Chondrocyte (in vitro differentiated cells): ENCODE measurements at regions not wholly inside any gene's neighbourhood (a gene's known extent, or its start where the extent isn't known, plus 50 kb on each side); places are given as distances from the start of the nearest gene placed in this dataset.
A peak's percentile ranks its signal among the peaks of the same experiment; 100 is the strongest.

ENCODE experiments used
- DNase-seq: peaks from one replicate; pipeline ENCODE4 v3.0.0; 2021; ENCODE audit warnings: mixed read lengths, low spot score
- H3K27ac Mint-ChIP-seq: one replicate; pipeline ENCODE4 v1.8.0; 2021; ENCODE audit warnings: mild to moderate bottlenecking, moderate library complexity, mixed read lengths; ENCODE audit not compliant: unreplicated experiment
- H3K27me3 Mint-ChIP-seq: 2 replicates; pipeline ENCODE4 v1.8.0; 2021; ENCODE audit warnings: low read depth, mixed read lengths
- H3K36me3 Mint-ChIP-seq: 2 replicates; pipeline ENCODE4 v1.8.0; 2021; ENCODE audit warnings: low read depth, mixed read lengths
- H3K4me1 Mint-ChIP-seq: 2 replicates; pipeline ENCODE4 v1.8.0; 2021; ENCODE audit warnings: low read depth, mild to moderate bottlenecking, mixed read lengths
- H3K4me3 Mint-ChIP-seq: one replicate; pipeline ENCODE4 v1.8.0; 2021; ENCODE audit warnings: mild to moderate bottlenecking, moderate library complexity, mixed read lengths; ENCODE audit not compliant: unreplicated experiment
- H3K9me3 Mint-ChIP-seq: 2 replicates; pipeline ENCODE4 v1.8.0; 2021; ENCODE audit warnings: low read depth, mixed read lengths
- TF ChIP-seq, protein P1 (sequence below): fragments of 200-600 bp; sonication (generic); IDR thresholded peaks from 2 replicates; pipeline ENCODE4 v1.5.0; 2021; ENCODE audit warnings: antibody characterized with exemption, mild to moderate bottlenecking, moderate library complexity

- H3K4me3 Mint-ChIP-seq: no peak overlapping the region
- H3K9me3 Mint-ChIP-seq: no peaks in the 10 kb centered on the region
- H3K4me1 Mint-ChIP-seq: no peaks in the 10 kb centered on the region
- TF ChIP-seq, protein P1, sequence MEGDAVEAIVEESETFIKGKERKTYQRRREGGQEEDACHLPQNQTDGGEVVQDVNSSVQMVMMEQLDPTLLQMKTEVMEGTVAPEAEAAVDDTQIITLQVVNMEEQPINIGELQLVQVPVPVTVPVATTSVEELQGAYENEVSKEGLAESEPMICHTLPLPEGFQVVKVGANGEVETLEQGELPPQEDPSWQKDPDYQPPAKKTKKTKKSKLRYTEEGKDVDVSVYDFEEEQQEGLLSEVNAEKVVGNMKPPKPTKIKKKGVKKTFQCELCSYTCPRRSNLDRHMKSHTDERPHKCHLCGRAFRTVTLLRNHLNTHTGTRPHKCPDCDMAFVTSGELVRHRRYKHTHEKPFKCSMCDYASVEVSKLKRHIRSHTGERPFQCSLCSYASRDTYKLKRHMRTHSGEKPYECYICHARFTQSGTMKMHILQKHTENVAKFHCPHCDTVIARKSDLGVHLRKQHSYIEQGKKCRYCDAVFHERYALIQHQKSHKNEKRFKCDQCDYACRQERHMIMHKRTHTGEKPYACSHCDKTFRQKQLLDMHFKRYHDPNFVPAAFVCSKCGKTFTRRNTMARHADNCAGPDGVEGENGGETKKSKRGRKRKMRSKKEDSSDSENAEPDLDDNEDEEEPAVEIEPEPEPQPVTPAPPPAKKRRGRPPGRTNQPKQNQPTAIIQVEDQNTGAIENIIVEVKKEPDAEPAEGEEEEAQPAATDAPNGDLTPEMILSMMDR: no peak
- peaks cover 37% of the 10 kb centered on the region for H3K27me3 Mint-ChIP-seq
- no peak overlapping the region for H3K27ac Mint-ChIP-seq
- peak; percentile 83 for DNase-seq
- H3K36me3 Mint-ChIP-seq: no peaks in the 10 kb centered on the region
These were observed 78.9 kb downstream of the MICALL2 start for GRCh38 chr7:1380231-1380815.

DNA sequence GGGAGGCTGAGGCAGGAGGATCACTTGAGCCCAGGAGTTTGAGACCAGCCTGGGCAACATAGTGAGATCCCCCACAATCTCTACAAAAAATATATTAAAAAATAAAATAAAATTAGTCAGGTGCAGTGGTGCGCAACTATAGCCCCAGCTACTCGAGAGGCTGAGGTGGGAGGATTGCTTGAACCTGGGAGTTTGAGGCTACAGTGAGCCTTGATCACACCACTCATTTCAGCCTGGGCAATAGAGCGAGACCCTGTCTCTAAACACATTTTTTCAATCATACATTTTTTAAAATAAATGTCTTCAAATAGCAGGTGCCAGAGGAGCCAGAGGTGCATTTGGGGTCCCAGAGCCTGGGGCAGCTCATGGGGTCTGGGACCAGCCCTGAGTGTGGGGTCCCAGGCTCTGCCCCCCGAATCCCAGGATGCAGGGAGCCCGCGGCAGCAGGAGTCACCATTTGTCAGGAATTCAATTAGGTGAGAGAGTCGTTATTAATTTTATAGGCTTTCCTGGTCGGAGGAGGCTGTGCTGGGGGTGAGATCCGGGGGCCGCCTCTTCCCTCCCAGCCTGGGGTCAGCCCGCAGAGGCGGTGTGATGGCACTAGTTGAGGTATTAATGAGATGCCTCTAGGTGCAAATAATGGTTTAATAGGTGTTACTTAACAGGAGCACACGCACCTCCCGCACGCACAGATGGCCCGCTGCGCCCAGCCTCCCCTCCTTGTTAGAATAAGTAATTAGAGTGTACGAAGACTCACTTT is 78.3 kb downstream of the MICALL2 start:
- Mint-ChIP-seq H3K27me3 (peaks cover 35% of the 10 kb centered on the region), H3K4me1 (no peaks in the 10 kb centered on the region), H3K4me3 (no peak overlapping the region), H3K9me3 (no peaks in the 10 kb centered on the region), H3K27ac (no peak overlapping the region), H3K36me3 (no peaks in the 10 kb centered on the region)
- TF ChIP-seq, protein P1: no peak
- DNase-seq: peak; percentile 11

GRCh38 chr7:1382553-1383397 is 76.5 kb downstream of the MICALL2 start:
- Mint-ChIP-seq H3K27ac (no peak overlapping the region), H3K4me1 (no peaks in the 10 kb centered on the region), H3K9me3 (no peaks in the 10 kb centered on the region), H3K4me3 (no peak overlapping the region), H3K36me3 (no peaks in the 10 kb centered on the region), H3K27me3 (peaks cover 26% of the 10 kb centered on the region)
- DNase-seq: no peak
- TF ChIP-seq, protein P1: no peak

DNA sequence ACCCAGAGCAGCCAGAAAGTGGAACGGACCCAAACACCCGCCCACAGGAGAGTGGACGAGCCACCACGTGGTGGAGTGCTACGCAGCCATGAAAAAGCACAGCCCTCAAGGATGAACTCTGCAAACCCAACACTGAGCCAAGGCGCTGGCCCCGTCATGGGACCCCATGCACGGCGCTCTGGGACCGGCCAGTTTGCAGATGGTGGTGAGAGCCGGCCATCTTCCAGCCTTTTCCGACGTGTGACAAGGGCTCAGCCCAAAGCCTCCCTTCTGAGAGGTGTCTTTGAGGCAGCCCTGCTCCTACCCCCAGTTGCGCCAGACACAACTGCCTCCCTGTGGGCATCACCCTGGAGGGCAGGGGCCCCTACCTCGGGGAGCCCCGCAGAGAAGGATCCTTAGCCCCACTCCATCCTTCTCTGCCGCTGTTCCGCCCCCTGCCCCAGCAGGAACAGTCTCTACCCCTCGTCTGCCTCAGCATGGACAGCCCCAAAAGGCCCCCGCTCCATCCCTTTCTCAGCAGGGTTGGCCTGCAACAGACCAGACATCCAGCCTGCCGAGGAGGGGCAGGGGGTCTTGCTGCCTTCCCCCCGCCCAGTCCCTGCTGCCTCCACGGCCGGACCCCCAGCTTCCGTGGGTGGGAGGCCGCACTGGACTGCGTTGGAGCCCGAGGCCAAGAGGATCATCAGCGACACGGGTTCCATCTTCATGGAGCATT is 75.7 kb downstream of the MICALL2 start:
- TF ChIP-seq, protein P1: no peak
- Mint-ChIP-seq H3K4me1 (no peaks in the 10 kb centered on the region), H3K27ac (no peak overlapping the region), H3K9me3 (no peaks in the 10 kb centered on the region), H3K4me3 (no peak overlapping the region), H3K36me3 (no peaks in the 10 kb centered on the region), H3K27me3 (peaks cover 32% of the 10 kb centered on the region)
- DNase-seq: no peak

GRCh38 chr7:1384113-1384415 is 75.2 kb downstream of the MICALL2 start:
- Mint-ChIP-seq H3K27me3 (peaks cover 36% of the 10 kb centered on the region), H3K4me3 (no peak overlapping the region), H3K9me3 (no peaks in the 10 kb centered on the region), H3K4me1 (no peaks in the 10 kb centered on the region), H3K27ac (no peak overlapping the region), H3K36me3 (no peaks in the 10 kb centered on the region)
- DNase-seq: no peak
- TF ChIP-seq, protein P1: no peak
